Adrenal gland (tissue), 5 donors: ENCODE measurements at regions not wholly inside any gene's neighbourhood (a gene's known extent, or its start where the extent isn't known, plus 50 kb on each side); places are given as distances from the start of the nearest gene placed in this dataset.

ENCODE experiments used
- POLR2A ChIP-seq, 2 donors: fragments of 450-650 bp; IDR thresholded peaks; one replicate each; pipeline ENCODE4 v1.6.1; 2017; ENCODE audit warnings: antibody characterized with exemption in 2 of 2, mild to moderate bottlenecking in 2 of 2, moderate library complexity in 1 of 2
- TF ChIP-seq, protein P1 (sequence below), 6 experiments: fragments of 450-650 bp in 4 of 6; fragments of 200-600 bp in 2 of 6; sonication (generic) in 1 of 6; IDR thresholded peaks; 1 replicate in 5 of 6; 2 replicates in 1 of 6; pipeline versions ENCODE4 v1.5.1 to v1.8.0; 2016 to 2021; ENCODE audit warnings: antibody characterized with exemption in 6 of 6, mild to moderate bottlenecking in 2 of 6, moderate library complexity in 1 of 6
- donor health status: DM: no; HTN: no; CAD: no.

- no peak for TF ChIP-seq POLR2A (IDR thresholded peaks at IDR 0.05)
- TF ChIP-seq, protein P1, sequence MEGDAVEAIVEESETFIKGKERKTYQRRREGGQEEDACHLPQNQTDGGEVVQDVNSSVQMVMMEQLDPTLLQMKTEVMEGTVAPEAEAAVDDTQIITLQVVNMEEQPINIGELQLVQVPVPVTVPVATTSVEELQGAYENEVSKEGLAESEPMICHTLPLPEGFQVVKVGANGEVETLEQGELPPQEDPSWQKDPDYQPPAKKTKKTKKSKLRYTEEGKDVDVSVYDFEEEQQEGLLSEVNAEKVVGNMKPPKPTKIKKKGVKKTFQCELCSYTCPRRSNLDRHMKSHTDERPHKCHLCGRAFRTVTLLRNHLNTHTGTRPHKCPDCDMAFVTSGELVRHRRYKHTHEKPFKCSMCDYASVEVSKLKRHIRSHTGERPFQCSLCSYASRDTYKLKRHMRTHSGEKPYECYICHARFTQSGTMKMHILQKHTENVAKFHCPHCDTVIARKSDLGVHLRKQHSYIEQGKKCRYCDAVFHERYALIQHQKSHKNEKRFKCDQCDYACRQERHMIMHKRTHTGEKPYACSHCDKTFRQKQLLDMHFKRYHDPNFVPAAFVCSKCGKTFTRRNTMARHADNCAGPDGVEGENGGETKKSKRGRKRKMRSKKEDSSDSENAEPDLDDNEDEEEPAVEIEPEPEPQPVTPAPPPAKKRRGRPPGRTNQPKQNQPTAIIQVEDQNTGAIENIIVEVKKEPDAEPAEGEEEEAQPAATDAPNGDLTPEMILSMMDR (IDR thresholded peaks at IDR 0.05), result no peak
Measured at GRCh38 chr5:103860327-103860726, 297.7 kb upstream of the NUDT12 start.
